ENCODE measurements at regions not wholly inside any gene's neighbourhood (a gene's known extent, or its start where the extent isn't known, plus 50 kb on each side); places are given as distances from the start of the nearest gene placed in this dataset.

GRCh38 chrX:1938190-1938589 lies 323.3 kb downstream of the ASMT start:
- H3K4me1 ChIP-seq (ENCODE audit: insufficient read depth, poor library complexity, severe bottlenecking): no peaks in the 10 kb centered on the region
- H3K27ac ChIP-seq (ENCODE audit: poor library complexity, severe bottlenecking): no peak overlapping the region
- H3K9me3 ChIP-seq (ENCODE audit: severe bottlenecking): peaks cover 13% of the 10 kb centered on the region
- ATAC-seq (ENCODE audit: low read depth) (no peak), DNase-seq (ENCODE audit: low spot score) (no peak)
- H3K27me3 ChIP-seq (ENCODE audit: insufficient read depth, poor library complexity, severe bottlenecking): no peaks in the 10 kb centered on the region
- H3K36me3 ChIP-seq (ENCODE audit: low read depth): no peaks in the 10 kb centered on the region
- no peak overlapping the region for H3K4me3 ChIP-seq (ENCODE audit: severe bottlenecking)
- no peak for TF ChIP-seq CTCF (IDR thresholded peaks at IDR 0.05; ENCODE audit: poor library complexity, severe bottlenecking)

- DNase-seq (ENCODE audit: low spot score): no peak
- no peak for ATAC-seq (ENCODE audit: low read depth)
- H3K27ac ChIP-seq (ENCODE audit: poor library complexity, severe bottlenecking): no peak overlapping the region
- H3K4me3 ChIP-seq (ENCODE audit: severe bottlenecking): no peak overlapping the region
- no peaks in the 10 kb centered on the region for H3K4me1 ChIP-seq (ENCODE audit: insufficient read depth, poor library complexity, severe bottlenecking)
- H3K27me3 ChIP-seq (ENCODE audit: insufficient read depth, poor library complexity, severe bottlenecking): no peaks in the 10 kb centered on the region
- no peaks in the 10 kb centered on the region for H3K36me3 ChIP-seq (ENCODE audit: low read depth)
- peaks cover 17% of the 10 kb centered on the region for H3K9me3 ChIP-seq (ENCODE audit: severe bottlenecking)
- no peak for TF ChIP-seq CTCF (IDR thresholded peaks at IDR 0.05; ENCODE audit: poor library complexity, severe bottlenecking)
Measured at GRCh38 chrX:1941321-1941720, 326.5 kb downstream of the ASMT start.

- no peak overlapping the region for H3K27ac ChIP-seq (ENCODE audit: poor library complexity, severe bottlenecking)
- H3K4me3 ChIP-seq (ENCODE audit: severe bottlenecking): no peak overlapping the region
- no peak for TF ChIP-seq CTCF (IDR thresholded peaks at IDR 0.05; ENCODE audit: poor library complexity, severe bottlenecking)
- H3K4me1 ChIP-seq (ENCODE audit: insufficient read depth, poor library complexity, severe bottlenecking): no peaks in the 10 kb centered on the region
- ATAC-seq (ENCODE audit: low read depth) (no peak), DNase-seq (ENCODE audit: low spot score) (no peak)
- no peaks in the 10 kb centered on the region for H3K27me3 ChIP-seq (ENCODE audit: insufficient read depth, poor library complexity, severe bottlenecking)
- no peaks in the 10 kb centered on the region for H3K36me3 ChIP-seq (ENCODE audit: low read depth)
- H3K9me3 ChIP-seq (ENCODE audit: severe bottlenecking): peaks cover 6% of the 10 kb centered on the region
Measured at GRCh38 chrX:1945879-1946278, 331.0 kb downstream of the ASMT start.

GRCh38 chrX:1946974-1947373 lies 332.1 kb downstream of the ASMT start:
- no peaks in the 10 kb centered on the region for H3K27me3 ChIP-seq (ENCODE audit: insufficient read depth, poor library complexity, severe bottlenecking)
- H3K4me3 ChIP-seq (ENCODE audit: severe bottlenecking): no peak overlapping the region
- ATAC-seq (ENCODE audit: low read depth): no peak
- H3K36me3 ChIP-seq (ENCODE audit: low read depth): no peaks in the 10 kb centered on the region
- TF ChIP-seq CTCF (IDR thresholded peaks at IDR 0.05; ENCODE audit: poor library complexity, severe bottlenecking): no peak
- no peak for DNase-seq (ENCODE audit: low spot score)
- H3K4me1 ChIP-seq (ENCODE audit: insufficient read depth, poor library complexity, severe bottlenecking): no peaks in the 10 kb centered on the region
- no peak overlapping the region for H3K27ac ChIP-seq (ENCODE audit: poor library complexity, severe bottlenecking)
- H3K9me3 ChIP-seq (ENCODE audit: severe bottlenecking): peaks cover 3% of the 10 kb centered on the region

All from RWPE2 (cell line).